ENCODE measurements at regions not wholly inside any gene's neighbourhood (a gene's known extent, or its start where the extent isn't known, plus 50 kb on each side); places are given as distances from the start of the nearest gene placed in this dataset.

DNA sequence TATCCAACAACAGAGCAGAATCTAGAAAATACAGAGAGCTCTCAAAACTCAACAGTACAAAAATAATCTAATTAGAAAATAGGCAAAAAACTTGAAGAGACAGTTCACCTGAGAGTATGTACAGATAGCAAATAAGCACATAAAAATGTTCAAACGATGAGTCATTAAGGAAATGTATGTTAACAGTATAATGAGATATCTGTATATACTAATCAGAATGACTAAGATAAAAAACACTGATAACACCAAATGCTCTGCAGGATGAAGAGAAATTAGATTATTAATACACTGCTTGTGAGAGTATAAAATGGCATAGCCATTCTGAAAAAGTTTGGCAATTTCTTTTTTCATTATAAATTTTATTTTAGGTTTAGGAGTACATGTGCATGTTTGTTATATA, 1307.6 kb upstream of the GOT2 start:
- CTCF ChIA-PET = no interaction called here
- Histone ChIP-seq H3K9me3 (ENCODE audit: insufficient read depth, low read depth) (no peaks in the 10 kb centered on the region), H3K27ac (no peak overlapping the region), H3K4me2 (no peak overlapping the region), H3K36me3 (ENCODE audit: low read depth) (no peaks in the 10 kb centered on the region), H3K4me3 (no peak overlapping the region), H3K79me2 (ENCODE audit: low read depth) (no peaks in the 10 kb centered on the region), H3K27me3 (ENCODE audit: insufficient read depth, low read depth) (no peaks in the 10 kb centered on the region), H3F3A (ENCODE audit: insufficient read depth, low read depth) (no peaks in the 10 kb centered on the region), H3K4me1 (replicated peaks; ENCODE audit: insufficient read depth) (no peaks in the 10 kb centered on the region), H3K9me2 (ENCODE audit: insufficient read depth) (no peaks in the 10 kb centered on the region; the same call in 1 of the 2 replicates), H4K20me1 (ENCODE audit: insufficient read depth) (no peaks in the 10 kb centered on the region), H2AFZ (no peak overlapping the region)
- POLR2A ChIA-PET (ENCODE audit: unreplicated experiment) = no interaction called here
- TF ChIP-seq EZH2 (IDR thresholded peaks at IDR 0.05; ENCODE audit: low read depth) = no peak
- no peak for DNase-seq
- no TSS peak for BruUV-seq (replicated peaks)
- intact Hi-C loops (cut with micrococcal nuclease; ENCODE audit: unreplicated experiment) = no loop called here

DNA sequence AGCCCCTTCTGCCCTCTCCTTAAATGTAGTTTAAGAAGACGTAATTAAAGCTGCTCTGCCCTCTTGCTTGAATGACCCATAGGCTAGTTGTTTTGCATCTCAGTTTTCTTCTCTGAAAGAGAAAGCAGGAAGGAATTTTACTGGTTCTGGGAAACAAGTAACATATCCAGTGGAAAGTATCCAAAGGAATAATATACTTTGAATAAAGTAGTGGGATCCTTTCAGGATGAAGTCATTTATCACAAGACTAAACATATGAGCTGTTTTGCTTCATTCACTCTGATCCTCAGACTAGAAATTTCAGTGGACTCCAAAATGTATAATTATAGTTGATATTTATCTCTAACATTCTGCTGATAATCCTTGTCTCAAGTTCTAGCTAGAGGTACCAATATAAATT, 1297.6 kb upstream of the GOT2 start:
- H3K79me2 ChIP-seq (ENCODE audit: low read depth) = no peaks in the 10 kb centered on the region
- no peaks in the 10 kb centered on the region for H3K4me1 ChIP-seq (replicated peaks; ENCODE audit: insufficient read depth)
- H3K27ac ChIP-seq = no peak overlapping the region
- H3K27me3 ChIP-seq (ENCODE audit: insufficient read depth, low read depth) = no peaks in the 10 kb centered on the region
- no peak overlapping the region for H2AFZ ChIP-seq
- no peak for DNase-seq
- H4K20me1 ChIP-seq (ENCODE audit: insufficient read depth) = no peaks in the 10 kb centered on the region
- ChIA-PET POLR2A (ENCODE audit: unreplicated experiment) (no interaction called here), CTCF (no interaction called here)
- H3K9me3 ChIP-seq (ENCODE audit: insufficient read depth, low read depth) = no peaks in the 10 kb centered on the region
- BruUV-seq (replicated peaks) = no TSS peak
- intact Hi-C loops (cut with micrococcal nuclease; ENCODE audit: unreplicated experiment) = no loop called here
- TF ChIP-seq EZH2 (IDR thresholded peaks at IDR 0.05; ENCODE audit: low read depth) (no peak), CTCF (conservative IDR thresholded peaks at IDR 0.05) (no peak)
- no peak overlapping the region for H3K4me2 ChIP-seq
- no peaks in the 10 kb centered on the region for H3F3A ChIP-seq (ENCODE audit: insufficient read depth, low read depth)
- H3K4me3 ChIP-seq = no peak overlapping the region
- no peaks in the 10 kb centered on the region for H3K9me2 ChIP-seq (ENCODE audit: insufficient read depth)
- H3K36me3 ChIP-seq (ENCODE audit: low read depth) = no peaks in the 10 kb centered on the region

- TF ChIP-seq CTCF (conservative IDR thresholded peaks at IDR 0.05) = no peak
- intact Hi-C loops (cut with micrococcal nuclease; ENCODE audit: unreplicated experiment) = no loop called here
- Histone ChIP-seq H3F3A (ENCODE audit: insufficient read depth, low read depth) (no peaks in the 10 kb centered on the region), H3K27ac (no peak overlapping the region), H4K20me1 (ENCODE audit: insufficient read depth) (no peaks in the 10 kb centered on the region), H3K9me2 (ENCODE audit: insufficient read depth) (no peaks in the 10 kb centered on the region), H3K9me3 (ENCODE audit: insufficient read depth, low read depth) (no peaks in the 10 kb centered on the region), H3K27me3 (ENCODE audit: insufficient read depth, low read depth) (no peaks in the 10 kb centered on the region), H3K4me2 (no peak overlapping the region), H3K79me2 (ENCODE audit: low read depth) (no peaks in the 10 kb centered on the region), H3K4me1 (replicated peaks; ENCODE audit: insufficient read depth) (no peaks in the 10 kb centered on the region), H3K36me3 (ENCODE audit: low read depth) (no peaks in the 10 kb centered on the region), H2AFZ (no peak overlapping the region), H3K4me3 (no peak overlapping the region)
- BruUV-seq (replicated peaks) = no TSS peak
- ChIA-PET POLR2A (ENCODE audit: unreplicated experiment) (no interaction called here), CTCF (no interaction called here)
- DNase-seq = no peak
Observed at GRCh38 chr16:60027351-60027750, 1293.2 kb upstream of the GOT2 start.

GRCh38 chr16:60013076-60013475, 1279.0 kb upstream of the GOT2 start:
- BruUV-seq (replicated peaks) = no TSS peak
- Histone ChIP-seq H2AFZ (no peak overlapping the region), H3K4me3 (no peak overlapping the region), H3K9me2 (ENCODE audit: insufficient read depth) (no peaks in the 10 kb centered on the region), H4K20me1 (ENCODE audit: insufficient read depth) (no peaks in the 10 kb centered on the region), H3K9me3 (ENCODE audit: insufficient read depth, low read depth) (no peaks in the 10 kb centered on the region), H3K4me2 (no peak overlapping the region), H3K4me1 (replicated peaks; ENCODE audit: insufficient read depth) (no peaks in the 10 kb centered on the region), H3K79me2 (ENCODE audit: low read depth) (no peaks in the 10 kb centered on the region), H3F3A (ENCODE audit: insufficient read depth, low read depth) (no peaks in the 10 kb centered on the region), H3K27ac (no peak overlapping the region), H3K27me3 (ENCODE audit: insufficient read depth, low read depth) (no peaks in the 10 kb centered on the region), H3K36me3 (ENCODE audit: low read depth) (no peaks in the 10 kb centered on the region)
- no peak for DNase-seq
- intact Hi-C loops (cut with micrococcal nuclease; ENCODE audit: unreplicated experiment) = no loop called here
- ChIA-PET POLR2A (ENCODE audit: unreplicated experiment) (no interaction called here), CTCF (no interaction called here)
- no peak for TF ChIP-seq CTCF (conservative IDR thresholded peaks at IDR 0.05)
- no peak for TF ChIP-seq EZH2 (IDR thresholded peaks at IDR 0.05; ENCODE audit: low read depth)

Measured in PC-9 (cell line).